GM12891 (cell line): ENCODE measurements at regions not wholly inside any gene's neighbourhood (a gene's known extent, or its start where the extent isn't known, plus 50 kb on each side); places are given as distances from the start of the nearest gene placed in this dataset.
"Not testable (repeated sequence)": the region's sequence is repeated elsewhere in the genome, so short reads cannot be mapped to it uniquely, and the experiment has no call there.

Experiments
- DNase-seq: peaks from one replicate; pipeline ENCODE4 v3.0.0; 2011; ENCODE audit warnings: low spot score; ENCODE audit not compliant: insufficient read length
- FAIRE-seq: peaks from 2 replicates; lab custom pipeline; 2011; peaks lifted over from hg19 to GRCh38; lab: Jason Lieb, UNC
- PAX5 ChIP-seq: IDR thresholded peaks from 2 replicates; pipeline ENCODE4 v1.6.1; 2011; ENCODE audit warnings: low read length, moderate library complexity, mild to moderate bottlenecking; ENCODE audit not compliant: insufficient read depth, severe bottlenecking
- POLR2A ChIP-seq: IDR thresholded peaks from 2 replicates; pipeline ENCODE4 v1.6.1; 2011; ENCODE audit warnings: low read depth, low read length, control low read depth
- POLR2AphosphoS5 ChIP-seq: IDR thresholded peaks from 2 replicates; pipeline ENCODE4 v1.6.1; 2011; ENCODE audit warnings: low read depth, low read length, control low read depth
- POU2F2 ChIP-seq: IDR thresholded peaks from 2 replicates; pipeline ENCODE4 v1.6.1; 2011; ENCODE audit warnings: low read depth, mild to moderate bottlenecking, control low read depth, low read length, moderate library complexity
- SPI1 ChIP-seq: IDR thresholded peaks from 2 replicates; pipeline ENCODE4 v1.6.1; 2011; ENCODE audit warnings: low read depth, low read length, control low read depth
- TAF1 ChIP-seq: IDR thresholded peaks from 2 replicates; pipeline ENCODE4 v1.6.1; 2011; ENCODE audit warnings: low read depth, low read length, control low read depth

DNA sequence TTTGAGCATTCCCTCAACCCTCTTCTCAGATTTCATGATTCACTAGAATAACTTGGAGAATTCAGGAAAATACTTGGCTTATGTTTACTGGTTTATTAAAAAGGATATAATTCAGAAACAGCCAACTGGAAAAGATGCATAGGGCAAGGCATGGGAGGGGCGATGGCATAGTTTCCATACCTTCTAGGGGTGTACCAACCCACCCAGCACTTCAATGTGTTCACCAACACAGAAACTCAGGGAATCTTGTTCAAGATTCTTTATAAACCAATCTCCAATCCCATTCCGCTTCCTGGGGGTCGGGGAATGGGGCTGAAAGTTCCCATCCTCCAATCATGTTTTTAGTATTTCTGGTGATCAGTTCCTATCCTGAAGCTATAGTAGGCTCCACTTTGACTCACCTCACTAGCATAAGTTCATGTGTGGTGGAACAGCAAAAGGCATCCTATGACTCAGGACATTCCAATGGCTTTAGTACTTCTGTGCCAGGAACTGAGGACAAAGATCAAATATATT is 164.4 kb downstream of the SIM1 start:
- DNase-seq (no peak), FAIRE-seq (no peak)
- TF ChIP-seq PAX5: no peak
- TF ChIP-seq TAF1: no peak
- TF ChIP-seq POLR2A: no peak
- TF ChIP-seq SPI1: no peak
- no peak for TF ChIP-seq POLR2AphosphoS5
- TF ChIP-seq POU2F2: no peak

DNA sequence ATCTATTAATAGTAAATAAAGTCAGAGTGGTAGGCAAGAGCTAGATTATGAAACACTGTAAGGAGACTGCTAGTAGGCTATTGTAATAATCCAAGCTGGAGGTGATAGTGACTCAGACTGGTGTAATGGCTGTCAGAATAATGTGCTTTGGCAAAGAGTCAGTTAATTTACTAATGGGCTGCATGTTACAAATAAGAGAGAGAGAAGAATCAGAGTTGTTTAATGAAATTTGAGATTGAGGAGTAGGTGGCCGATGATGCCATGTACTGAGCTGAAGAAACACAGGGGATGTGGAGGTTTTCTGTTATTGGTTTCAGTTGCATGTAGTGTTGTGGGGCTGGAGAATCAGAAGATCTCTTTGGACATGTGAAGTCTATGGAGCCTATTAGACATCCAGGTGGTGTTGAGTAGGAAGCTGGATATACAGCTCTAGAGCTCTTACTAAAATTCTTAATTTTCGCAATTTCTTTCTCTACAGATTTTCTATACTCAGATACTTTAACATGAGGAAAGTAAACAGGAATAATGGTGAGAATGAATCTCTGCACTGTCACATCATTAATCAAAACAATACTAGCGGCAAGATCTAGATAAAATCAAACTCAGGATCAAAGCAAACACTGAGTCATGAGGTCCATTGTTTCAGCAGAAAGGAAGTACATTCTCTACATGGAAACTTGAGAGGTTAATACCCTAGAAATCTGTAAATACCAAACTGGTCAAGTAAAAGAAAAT is 167.7 kb downstream of the SIM1 start:
- no peak for FAIRE-seq
- no peak for TF ChIP-seq SPI1
- no peak for TF ChIP-seq TAF1
- no peak for TF ChIP-seq POLR2AphosphoS5
- TF ChIP-seq PAX5: no peak
- TF ChIP-seq POLR2A: no peak
- TF ChIP-seq POU2F2: no peak
- DNase-seq: no peak

DNA sequence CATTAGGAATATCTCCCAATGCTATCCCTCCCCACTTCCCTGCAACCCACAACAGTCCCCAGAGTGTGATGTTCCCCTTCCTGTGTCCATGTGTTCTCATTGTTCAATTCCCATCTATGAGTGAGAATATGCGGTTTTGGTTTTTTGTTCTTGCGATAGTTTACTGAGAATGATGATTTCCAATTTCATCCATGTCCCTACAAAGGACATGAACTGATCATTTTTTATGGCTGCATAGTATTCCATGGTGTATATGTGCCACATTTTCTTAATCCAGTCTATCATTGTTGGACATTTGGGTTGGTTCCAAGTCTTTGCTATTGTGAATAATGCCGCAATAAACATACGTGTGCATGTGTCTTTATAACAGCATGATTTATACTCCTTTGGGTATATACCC is 169.5 kb downstream of the SIM1 start:
- not testable (repeated sequence) for FAIRE-seq, DNase-seq

DNA sequence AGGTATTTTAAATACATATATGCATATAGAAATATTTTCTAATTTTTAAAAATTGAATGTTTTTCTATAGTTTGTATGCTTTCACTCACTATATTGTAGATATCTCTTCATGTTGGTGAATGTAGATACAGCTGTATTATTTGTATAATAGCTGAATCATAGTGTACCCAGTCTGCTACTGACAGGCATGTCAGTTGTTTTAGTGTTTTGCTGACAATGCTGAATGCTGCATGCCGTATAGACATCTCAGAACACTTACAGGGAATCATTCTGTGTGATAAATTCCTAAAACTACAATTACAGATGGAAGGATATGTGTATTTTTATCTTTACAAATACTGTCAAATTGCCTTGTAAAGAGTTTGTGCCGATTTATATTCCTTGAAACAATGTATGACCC is 175.4 kb downstream of the SIM1 start:
- DNase-seq (no peak), FAIRE-seq (no peak)
- TF ChIP-seq POLR2AphosphoS5 (no peak), PAX5 (no peak), POLR2A (no peak), TAF1 (no peak), POU2F2 (no peak), SPI1 (no peak)

DNA sequence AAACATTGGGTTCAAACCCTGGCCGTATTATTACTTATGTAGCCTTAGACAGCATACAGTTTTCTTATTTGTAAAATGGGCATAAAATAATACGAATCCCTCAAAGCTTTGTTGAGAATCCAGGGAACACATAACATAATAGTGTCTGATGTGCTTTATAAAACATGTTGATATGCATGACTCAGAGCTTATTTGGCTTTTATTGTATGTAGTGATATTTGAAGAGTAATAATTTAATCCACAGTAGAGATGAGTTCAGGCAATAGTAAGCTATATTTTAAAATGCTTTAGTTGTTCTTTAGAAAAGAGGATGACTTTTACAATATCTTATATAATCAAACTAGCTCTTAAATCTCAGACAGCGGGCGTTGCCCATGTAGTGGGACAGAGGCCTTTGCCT is 176.4 kb downstream of the SIM1 start:
- TF ChIP-seq PAX5: no peak
- no peak for TF ChIP-seq SPI1
- TF ChIP-seq POU2F2: no peak
- no peak for TF ChIP-seq TAF1
- TF ChIP-seq POLR2AphosphoS5: no peak
- TF ChIP-seq POLR2A: no peak
- DNase-seq (no peak), FAIRE-seq (no peak)

DNA sequence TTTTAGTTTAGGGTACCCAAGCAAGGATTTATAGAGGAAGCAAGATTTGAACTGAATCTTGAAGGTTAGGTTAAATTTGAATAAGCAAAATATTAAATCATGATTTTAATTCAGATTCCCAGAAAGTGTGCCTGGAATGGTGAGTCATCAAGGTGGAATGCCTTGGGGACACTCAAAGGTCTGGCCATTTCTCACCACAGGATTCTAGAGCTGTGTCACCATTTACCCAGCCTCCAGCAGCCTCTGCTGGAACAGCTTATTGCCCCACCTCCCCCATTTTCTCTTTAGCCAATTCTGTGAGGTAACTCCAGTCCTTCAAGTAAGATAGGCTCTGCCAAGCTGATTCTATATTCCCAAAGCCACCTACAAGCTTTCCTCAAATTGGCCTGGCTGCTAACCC is 181.4 kb downstream of the SIM1 start:
- FAIRE-seq: no peak
- TF ChIP-seq PAX5 (no peak), SPI1 (no peak)
- DNase-seq: no peak

DNA sequence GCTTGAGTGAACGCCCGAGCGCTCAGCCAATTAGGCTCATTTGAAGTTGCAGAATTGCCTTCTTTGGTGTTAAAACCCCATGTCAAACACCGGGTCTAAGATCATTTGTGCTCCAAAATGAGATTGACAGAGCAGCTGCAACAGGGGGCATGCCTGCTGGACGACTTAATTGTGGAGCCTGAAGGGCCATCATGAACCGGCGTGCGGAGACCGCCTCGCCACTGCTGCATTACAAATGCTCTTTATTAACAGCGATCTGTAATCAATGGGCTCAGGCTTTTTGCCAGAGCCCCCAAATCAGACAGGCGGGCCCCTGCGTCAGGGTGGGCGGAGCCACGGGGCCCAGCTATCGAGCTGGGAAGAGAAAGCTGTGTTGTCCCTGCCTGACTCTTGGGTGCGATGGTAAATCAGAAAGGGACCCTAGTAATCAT is 183.2 kb downstream of the SIM1 start:
- FAIRE-seq: no peak
- TF ChIP-seq SPI1: no peak
- no peak for DNase-seq

DNA sequence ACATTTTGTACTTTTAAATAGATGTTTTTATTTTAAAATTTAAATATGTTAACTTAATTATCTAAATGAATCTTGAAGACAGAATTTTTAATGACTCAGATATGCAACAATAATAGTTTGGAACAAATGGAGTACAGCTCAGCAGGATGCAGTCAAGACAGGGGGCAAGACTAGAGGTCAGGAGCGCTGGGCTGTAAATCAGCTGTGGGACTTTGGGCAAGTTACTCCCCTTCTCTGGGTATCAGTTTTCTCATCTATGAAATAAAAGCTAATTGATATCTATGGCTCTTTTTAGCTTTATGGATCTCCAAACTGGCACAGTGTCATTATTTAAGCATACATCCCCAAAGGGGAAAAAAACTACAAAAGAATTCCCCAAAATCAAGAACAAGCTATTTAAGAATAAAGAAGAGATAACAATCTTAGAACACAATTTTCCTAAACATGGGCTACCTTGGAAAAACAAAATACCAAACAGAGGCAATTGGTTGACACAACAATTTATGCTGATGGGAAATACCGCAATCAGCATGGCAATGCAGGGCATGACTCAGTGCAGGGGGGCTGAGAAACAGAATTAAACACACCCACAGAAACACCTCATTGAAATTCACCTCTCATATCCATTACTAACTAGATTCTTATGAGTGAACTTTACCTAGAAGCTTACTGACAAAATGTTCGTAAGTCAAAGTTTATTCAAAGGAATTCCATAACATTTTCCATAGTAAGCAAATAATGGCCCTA is 188.2 kb downstream of the SIM1 start:
- FAIRE-seq: no peak

DNA sequence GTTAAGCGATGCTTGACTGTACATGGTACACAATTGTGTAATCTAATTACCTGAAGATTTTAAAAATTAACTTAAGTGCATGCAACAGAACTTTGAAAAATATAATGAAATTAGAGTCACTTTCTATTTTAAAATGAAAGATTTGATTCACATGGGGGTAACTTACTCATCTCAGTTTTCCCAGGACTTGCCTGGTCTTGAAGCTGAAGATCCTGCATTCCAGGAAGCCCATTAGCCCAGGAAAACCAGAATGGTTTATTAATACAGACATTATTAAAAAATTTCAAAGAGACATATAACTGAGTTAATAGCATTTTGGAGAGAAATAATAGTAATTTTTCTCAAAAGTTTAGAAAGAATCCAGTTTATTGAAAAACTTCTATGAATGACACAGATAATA is 190.6 kb downstream of the SIM1 start:
- no peak for FAIRE-seq
- DNase-seq: no peak
- TF ChIP-seq TAF1 (no peak), POLR2A (no peak), PAX5 (no peak), POLR2AphosphoS5 (no peak)

More for the DNA sequence above, 188.2 kb downstream of the SIM1 start:
- no peak for DNase-seq
- no peak for TF ChIP-seq SPI1
- TF ChIP-seq POLR2A: no peak
- no peak for TF ChIP-seq TAF1
- no peak for TF ChIP-seq PAX5
- TF ChIP-seq POLR2AphosphoS5: no peak
- TF ChIP-seq POU2F2: no peak

DNA sequence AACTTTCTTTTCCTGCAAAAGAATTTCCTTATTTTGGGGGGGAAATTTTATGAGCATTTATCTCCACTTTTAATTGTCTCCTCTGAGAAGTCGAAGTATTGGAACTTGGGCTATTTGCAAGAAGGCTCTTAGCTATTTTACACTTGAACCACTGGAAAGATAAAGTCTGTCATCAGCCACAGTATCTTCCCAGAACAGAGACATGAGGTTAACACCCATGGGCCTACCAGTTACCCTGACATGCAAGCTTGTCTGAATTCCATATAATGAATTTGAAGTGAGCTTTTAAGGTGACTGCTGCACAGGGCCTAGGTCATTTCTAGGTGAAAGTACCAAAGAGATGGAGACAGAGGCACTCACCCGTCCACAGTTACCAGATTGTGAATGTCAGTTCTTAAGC is 193.1 kb downstream of the SIM1 start:
- TF ChIP-seq PAX5 (no peak), SPI1 (no peak), TAF1 (no peak), POU2F2 (no peak), POLR2AphosphoS5 (no peak), POLR2A (no peak)
- DNase-seq (no peak), FAIRE-seq (no peak)

DNA sequence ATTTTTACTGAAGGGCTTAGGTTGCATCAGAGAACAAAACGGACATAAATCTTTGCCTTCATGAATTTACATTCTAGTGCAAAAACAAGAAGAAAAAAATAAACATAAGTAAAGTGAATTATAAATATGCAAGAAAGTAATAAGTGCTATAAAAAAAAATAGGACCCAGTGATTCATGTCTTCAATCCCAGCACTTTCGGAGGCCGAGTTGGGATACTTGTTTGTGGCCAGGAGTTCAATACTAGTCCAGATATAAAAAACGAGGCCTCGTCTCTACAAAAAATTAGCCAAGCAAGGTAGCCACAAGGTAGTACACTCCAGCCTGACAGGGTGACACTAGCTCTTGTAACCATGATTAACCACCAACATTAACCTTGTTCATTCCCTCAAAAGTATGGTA is 193.5 kb downstream of the SIM1 start:
- no peak for TF ChIP-seq TAF1
- no peak for TF ChIP-seq PAX5
- no peak for TF ChIP-seq POLR2AphosphoS5
- no peak for TF ChIP-seq SPI1
- TF ChIP-seq POU2F2: no peak
- no peak for TF ChIP-seq POLR2A
- DNase-seq: no peak
- no peak for FAIRE-seq
